GM12864 (cell line): ENCODE measurements at regions not wholly inside any gene's neighbourhood (a gene's known extent, or its start where the extent isn't known, plus 50 kb on each side); places are given as distances from the start of the nearest gene placed in this dataset.

ENCODE experiments used
- DNase-seq: peaks from one replicate; pipeline ENCODE4 v3.0.0-alpha.2; 2011; ENCODE audit warnings: low read depth
- H3K4me3 ChIP-seq: 2 replicates; pipeline ENCODE4 v1.5.1; 2011; ENCODE audit warnings: mild to moderate bottlenecking, low read depth, low read length, control low read depth
- TF ChIP-seq, protein P1 (sequence below): IDR thresholded peaks from 2 replicates; pipeline ENCODE4 v1.5.1; 2011; ENCODE audit warnings: low read depth, mild to moderate bottlenecking, moderate library complexity, low read length, control low read depth, inconsistent platforms; ENCODE audit errors: missing control alignments

DNA sequence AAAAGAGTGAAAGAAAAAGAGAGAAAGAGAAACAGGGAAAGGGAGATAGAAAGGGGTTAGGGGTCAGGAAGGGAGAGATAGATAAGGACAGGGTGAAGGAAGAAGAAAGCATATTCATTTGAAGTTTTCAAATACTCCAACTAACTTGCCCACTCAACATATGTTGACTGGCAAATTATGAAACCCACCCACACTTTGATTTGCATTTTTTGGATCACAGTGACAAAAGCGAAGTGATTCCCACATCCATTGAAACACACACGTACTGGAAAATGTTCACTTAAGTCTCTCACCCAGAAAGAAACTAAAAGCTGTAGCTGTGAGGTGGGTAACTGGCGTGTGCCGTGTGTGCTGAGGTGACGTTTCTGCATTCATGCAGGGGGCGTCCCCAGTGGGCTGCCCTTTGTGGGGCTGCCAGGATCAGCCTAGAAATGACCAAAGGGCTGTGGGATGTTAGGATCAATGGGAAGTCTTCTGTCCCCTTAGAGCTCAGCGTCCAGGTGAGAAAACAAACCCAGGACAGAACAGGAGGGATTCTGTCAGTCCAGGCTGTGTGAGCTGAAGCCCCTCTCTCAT lies 134.9 kb upstream of the ADARB2 start:
- no peak overlapping the region for H3K4me3 ChIP-seq
- TF ChIP-seq, protein P1, sequence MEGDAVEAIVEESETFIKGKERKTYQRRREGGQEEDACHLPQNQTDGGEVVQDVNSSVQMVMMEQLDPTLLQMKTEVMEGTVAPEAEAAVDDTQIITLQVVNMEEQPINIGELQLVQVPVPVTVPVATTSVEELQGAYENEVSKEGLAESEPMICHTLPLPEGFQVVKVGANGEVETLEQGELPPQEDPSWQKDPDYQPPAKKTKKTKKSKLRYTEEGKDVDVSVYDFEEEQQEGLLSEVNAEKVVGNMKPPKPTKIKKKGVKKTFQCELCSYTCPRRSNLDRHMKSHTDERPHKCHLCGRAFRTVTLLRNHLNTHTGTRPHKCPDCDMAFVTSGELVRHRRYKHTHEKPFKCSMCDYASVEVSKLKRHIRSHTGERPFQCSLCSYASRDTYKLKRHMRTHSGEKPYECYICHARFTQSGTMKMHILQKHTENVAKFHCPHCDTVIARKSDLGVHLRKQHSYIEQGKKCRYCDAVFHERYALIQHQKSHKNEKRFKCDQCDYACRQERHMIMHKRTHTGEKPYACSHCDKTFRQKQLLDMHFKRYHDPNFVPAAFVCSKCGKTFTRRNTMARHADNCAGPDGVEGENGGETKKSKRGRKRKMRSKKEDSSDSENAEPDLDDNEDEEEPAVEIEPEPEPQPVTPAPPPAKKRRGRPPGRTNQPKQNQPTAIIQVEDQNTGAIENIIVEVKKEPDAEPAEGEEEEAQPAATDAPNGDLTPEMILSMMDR, result no peak
- DNase-seq, result no peak

DNA sequence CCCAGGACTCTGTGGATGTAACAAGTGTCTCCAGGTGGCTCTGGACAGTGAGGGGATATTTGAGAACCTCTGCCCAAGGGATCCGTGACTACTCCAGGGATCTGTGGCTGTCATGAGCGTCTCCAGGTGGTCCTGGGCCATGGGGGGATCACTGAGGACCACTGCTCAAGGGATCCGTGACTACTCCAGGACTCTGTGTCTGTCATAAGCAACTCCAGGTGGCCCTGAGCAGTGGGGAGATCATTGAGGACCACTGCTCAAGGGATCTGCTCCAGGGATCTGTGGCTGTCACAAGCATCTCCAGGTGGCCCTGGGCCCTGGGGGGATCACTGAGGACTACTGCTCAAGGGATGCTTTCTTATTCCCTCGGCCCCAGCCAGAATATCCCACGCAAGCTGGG lies 133.2 kb upstream of the ADARB2 start:
- no peak overlapping the region for H3K4me3 ChIP-seq
- no peak for DNase-seq
- TF ChIP-seq, protein P1, result no peak

DNA sequence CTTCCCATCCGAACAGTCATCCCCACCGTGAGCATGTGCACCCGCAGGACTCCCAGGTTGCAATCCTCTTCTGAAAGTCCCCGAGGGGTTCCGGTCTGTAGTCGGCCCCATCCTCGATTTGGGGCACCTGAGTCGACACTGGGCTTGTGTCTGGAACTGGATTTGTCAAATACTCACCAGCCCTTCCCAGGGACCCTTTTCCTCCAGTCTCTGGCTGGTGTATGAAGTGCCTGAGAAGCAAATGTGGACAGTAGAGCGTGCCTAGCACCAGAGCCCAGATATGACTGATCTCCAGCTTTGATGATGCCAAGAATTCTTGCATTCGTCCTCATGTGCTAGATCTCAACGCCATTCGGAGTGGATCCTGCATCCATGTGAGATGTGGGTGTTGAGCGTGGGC lies 132.5 kb upstream of the ADARB2 start:
- TF ChIP-seq, protein P1, result no peak
- no peak overlapping the region for H3K4me3 ChIP-seq
- no peak for DNase-seq

DNA sequence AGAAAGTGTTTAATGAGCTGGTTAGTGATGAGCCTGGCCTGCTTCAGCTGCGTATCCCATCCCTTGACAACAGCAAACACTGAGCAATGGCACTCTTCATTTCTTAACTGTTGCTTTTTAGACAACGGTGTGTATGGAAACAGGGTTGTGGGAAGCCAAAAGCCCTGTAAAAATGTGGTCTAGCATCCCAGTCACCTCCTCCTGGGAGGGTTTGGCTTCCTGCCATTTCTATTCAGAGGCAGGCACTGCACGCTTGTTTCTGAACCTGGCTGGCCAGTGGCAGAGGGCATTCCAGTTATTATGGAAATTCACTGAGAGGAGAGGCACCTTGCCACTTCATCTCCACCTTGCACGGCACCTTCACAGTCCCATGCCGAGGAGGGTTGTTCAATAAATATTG lies 123.0 kb upstream of the ADARB2 start:
- H3K4me3 ChIP-seq, result no peak overlapping the region
- TF ChIP-seq, protein P1, result no peak
- DNase-seq, result no peak

DNA sequence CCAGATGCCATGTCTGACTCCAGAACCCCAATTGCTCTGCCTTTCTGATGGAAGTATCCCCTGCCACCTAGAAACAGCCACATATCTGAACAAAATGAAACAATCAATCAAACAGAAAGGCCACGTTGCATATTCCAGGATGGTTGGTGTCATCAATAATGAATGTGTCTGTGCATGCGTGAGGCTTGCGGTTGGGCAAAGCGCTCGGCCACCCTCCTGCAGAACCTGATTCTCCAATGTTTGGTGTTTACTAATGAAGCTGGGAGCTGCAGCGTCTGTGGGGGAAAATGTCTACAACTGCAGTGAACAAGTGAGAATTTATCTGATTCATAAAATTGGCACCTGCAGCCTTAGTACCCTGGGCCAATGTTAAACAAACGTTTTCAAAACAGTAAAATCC lies 121.2 kb upstream of the ADARB2 start:
- TF ChIP-seq, protein P1, result no peak
- no peak overlapping the region for H3K4me3 ChIP-seq
- DNase-seq, result no peak

DNA sequence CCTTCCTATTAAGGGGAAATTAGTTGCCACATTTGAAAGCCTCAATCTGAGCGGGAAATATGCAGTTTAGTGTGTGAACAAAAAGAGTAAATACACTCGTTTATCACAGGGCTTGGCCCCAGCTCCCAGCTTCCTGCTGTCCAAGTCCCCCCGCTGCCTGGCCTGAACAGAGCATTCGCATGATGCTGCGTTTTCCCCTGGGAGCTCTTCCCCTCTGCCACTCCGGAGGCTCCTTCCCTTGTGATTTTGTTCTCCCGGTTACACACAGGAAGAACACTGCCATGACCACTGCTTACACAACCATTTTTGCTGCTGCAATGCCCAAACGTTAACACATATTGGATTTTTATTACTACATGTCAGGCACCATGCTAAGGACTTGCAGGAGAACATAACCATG lies 120.7 kb upstream of the ADARB2 start:
- TF ChIP-seq, protein P1, result no peak
- DNase-seq, result no peak
- H3K4me3 ChIP-seq, result no peak overlapping the region

DNA sequence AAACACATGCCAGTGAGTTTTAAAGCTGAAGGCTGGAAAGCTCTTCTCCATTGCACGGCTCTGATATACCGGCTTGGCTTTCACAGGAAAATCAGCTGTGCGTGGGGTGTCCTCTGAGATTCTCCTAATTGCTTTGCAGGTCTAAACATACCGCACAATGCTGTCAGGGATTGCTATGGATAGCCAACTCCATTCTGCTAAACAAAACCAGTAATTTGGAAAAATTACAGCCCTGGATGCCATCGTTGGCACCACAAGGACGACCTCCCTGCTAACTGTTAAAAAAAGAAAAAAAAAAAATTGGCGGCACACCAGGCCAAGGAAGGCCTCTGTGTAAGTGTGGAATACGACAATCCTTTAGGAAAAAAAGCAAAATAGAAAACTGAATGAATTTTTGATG lies 118.6 kb upstream of the ADARB2 start:
- no peak for DNase-seq
- TF ChIP-seq, protein P1, result no peak
- no peak overlapping the region for H3K4me3 ChIP-seq
